Stimulated activated CD4-positive, alpha-beta T cell treated with anti-CD3 and anti-CD28 coated beads, Interleukin-4, amount 100 ng/mL, for 4 hours (primary cell): ENCODE measurements at regions not wholly inside any gene's neighbourhood (a gene's known extent, or its start where the extent isn't known, plus 50 kb on each side); places are given as distances from the start of the nearest gene placed in this dataset.
"Not testable (repeated sequence)": the region's sequence is repeated elsewhere in the genome, so short reads cannot be mapped to it uniquely, and the experiment has no call there.

Experiments used
- DNase-seq, 2 experiments: peaks; one replicate each; pipeline ENCODE4 v3.0.0-alpha.2; 2020

DNA sequence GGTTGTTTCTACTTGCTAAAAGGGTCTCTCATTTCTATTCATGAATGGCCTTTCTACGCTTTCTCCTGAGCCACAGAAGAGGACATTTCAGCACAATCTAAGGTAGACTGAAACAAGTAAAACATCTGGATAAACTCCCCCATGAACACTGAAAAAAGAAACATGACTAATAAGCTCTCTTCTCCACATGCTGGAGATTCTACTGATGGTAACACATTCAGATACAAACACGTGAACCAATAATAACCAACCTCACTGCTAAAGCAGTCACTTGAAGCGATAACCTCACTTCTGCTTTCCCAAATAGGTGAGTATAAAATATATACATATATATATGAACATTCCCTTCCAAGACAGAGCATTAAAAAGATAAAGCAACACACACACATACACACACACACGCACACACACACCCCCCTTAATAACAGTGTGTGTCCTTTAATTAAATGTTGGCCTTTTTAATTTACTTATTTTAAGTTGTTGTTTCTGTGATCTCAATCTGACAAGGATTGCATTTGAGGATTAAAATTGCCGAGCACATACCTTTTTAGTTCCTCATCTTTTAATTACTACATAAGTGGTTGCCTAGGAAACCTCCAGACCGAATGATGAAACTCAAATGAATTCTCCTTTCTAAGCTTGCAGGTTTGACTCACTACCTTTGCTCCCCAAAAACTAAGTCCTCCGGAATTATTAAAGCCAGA is 292.4 kb upstream of the KLF14 start:
- no peak for DNase-seq

DNA sequence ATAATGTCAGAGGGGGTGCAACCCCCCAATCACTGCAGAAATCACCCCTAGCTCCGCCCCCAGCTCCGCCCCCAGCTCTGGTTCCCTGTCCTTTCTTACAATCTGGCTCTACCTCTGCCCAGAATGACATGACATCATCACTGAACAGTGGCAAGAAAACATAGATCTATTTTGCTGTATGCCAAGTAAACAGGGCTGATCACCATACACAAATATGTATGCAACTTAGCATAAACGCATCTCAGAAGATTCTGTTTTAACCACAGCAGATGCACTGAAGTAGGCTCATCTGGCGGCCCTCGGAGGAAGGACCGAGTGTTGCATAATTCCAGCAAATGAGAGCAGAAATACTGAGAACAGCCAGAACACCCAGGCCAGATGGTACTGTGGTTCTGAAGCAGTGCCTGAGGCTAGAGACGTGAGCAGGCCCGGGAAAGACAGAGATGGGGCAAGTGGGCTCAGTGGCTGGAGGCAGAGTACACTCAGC is 293.3 kb upstream of the KLF14 start:
- no peak for DNase-seq

DNA sequence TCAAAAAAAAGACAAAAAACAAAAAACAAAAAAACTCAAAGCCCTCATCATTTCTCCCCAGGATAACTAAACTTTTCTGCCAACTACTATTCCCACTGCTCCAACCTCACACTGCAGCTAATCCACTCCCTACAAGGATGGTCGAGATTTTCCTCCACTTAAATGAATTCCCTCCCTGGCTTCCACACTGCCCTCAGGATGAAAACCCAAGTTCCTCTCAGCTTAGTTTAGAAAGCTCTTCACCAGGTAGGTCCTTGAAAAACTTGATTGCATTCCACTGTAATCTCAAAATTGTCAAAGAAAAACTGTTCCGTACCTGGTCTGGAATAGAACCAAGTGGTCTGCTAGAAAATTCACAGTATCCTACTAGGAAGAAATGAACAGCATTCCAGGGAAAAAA is 294.3 kb upstream of the KLF14 start:
- no peak for DNase-seq

DNA sequence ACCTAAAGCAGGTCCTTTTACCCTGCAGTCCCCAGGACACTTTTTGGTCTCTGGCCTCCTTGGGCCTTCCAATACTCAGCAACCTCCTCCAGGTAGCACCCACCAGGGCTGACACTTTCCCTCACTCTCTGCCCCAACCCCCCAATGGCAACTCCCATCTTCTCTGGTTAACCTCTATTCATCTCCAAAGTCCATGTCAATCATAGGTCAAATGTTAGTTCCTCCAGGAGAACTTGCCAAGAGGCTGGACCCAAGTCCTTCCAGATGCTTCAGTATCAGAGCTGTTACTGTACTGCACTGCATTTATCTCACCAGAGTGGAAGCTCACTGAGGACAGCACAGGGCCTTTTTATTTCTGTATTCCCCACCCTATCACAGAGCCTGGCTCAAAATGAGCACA is 295.0 kb upstream of the KLF14 start:
- no peak for DNase-seq

DNA sequence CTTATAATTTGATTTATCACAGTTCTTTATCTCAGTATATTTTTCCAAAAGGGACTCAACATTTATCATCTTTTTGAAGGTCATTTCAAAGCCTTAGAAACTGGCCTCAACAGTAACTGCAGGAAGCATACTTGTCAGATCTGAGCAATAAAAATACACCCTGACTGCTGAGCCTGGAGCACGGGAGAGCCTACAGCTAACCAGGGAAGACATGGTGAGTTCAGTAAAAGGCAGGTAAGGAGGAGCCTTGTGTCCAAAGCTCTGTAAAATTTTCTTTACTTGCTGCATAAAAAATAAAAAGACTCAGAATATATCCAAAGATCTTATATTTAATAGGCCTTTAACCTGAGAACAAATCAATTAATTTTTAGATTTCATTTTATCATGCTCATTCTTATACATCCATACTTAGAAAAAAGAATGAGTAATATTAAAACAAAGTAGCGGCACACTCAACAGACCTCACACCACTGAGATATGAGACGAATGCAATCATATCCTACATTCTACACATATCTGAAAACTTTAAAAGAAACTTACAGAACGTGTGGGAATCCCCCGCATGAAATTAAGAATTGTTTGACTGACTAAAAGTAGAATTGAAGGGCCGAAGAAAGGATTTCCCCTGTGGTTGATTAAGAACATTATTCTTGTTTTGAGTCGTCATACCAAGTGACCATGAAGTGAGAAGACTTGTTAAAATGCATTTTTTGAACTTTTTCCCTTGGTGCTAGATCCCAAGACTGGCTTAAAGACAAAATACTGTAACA is 296.4 kb upstream of the MKLN1 start:
- no peak for DNase-seq

DNA sequence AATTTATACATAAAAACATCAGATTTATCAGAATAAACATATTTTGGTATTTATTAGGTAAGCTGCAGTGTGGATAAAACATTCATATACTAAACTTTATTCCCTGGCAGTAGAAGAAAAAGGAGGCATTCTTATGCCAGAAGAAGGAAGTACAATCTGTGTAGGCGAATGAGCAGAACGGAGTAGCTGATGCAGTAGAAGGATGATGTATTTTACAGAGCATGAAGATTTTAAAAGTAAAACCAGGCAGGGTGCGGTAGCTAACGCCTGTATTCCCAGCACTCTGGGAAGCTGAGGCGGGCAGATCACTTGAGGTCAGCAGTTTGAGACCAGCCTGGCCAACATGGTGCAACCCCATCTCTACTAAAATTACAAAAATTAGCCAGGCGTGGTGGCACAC is 294.9 kb upstream of the MKLN1 start:
- no peak for DNase-seq

DNA sequence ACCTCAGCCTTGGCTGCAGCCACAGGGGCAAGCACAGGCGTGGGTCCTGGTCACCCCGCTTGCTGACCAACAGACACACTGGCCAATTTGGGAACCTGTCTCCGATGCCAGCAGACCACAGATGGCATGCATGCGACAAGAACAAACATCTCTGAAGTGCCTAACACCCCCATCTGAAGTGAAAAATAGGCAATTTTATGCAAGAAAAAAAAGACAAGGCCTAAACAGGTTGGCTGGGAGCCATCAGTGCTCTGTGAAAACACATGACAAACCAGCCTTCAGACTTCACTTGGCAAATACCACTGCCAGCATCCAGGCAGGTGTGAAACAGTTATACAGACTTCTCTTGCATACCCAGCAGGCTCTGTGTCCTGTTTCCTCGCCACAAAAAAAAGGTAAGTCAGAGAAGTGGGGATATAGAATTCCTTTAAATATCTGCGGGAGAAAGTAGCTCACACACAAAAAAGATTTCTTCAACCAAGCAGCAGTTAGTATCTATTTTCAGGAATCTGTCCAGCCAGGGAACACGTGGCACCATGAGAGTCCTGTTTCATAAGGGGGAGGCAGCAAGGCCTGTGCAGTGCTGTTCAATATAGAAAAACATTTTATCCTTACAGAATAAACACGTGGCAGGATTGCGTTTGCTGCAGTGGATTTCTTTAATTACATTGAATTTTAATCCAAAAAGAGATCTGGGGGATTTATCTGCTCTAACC is 293.4 kb upstream of the MKLN1 start:
- DNase-seq, result no peak

DNA sequence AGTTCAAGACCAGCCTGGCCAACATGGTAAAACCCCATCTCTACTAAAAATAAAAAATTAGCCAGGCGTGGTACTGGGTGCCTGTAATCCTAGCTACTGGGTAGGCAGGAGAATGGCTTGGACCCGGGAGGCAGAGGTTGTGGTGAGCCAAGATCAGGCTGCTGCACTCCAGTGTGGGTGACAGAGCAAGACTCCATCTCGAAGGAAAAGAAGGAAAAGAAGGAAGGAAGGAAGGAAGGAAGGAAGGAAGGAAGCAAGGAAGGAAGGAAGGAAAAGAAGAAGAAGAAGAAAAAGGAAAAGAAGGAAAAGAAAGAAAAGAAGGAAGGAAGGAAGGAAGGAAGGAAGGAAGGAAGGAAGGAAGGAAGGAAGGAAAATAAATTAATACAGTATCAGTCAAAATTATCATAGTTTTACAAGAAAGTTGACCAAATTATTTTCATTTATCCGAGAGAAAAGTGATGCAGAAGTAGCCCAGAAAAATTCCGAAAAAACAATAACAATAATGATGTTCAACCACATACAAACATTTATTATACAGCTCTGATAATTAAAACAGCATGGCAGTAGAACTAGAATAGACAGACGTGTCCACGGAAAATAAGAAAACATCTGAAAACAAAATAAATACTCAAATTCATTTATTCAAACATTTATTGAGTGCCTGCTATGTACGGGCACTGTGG is 292.4 kb upstream of the MKLN1 start:
- no peak for DNase-seq

DNA sequence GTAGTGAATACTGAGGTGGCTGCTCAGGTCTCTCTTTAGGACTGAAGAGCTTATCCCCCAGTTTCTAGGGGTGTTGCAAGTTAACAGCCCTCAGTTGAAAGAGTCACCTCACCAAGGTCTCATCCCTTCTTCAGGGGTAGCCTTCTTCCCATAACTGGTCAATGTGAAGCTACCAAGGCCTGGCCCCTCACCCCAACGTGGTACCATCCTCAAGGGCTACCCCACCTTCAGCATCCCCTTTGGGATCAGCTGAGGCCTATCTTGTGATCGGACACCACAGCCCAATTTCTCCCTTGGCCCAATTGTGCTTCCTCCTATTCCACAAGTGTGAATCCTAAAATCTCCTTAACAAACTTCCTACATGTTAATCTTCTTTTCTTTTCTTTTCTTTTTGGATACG is 289.5 kb upstream of the MKLN1 start:
- no peak for DNase-seq

DNA sequence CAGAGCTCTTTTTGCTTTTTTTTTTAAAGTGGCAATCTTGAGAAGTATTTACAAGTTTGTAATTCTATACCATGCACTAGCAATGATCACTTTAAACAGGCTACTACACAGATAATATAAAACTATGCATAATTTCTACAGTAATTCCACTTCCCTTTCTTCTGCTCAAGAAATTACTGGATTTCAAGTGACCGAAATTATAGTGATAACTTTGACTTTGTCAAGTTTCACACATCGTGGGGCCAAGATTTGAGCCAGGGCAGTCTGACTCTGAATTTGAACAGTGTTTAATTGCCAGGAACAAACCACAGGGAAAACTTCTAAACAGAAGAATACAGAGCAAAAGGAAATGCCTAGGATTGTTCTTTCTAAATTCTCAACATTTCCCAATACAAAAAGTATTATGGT is 288.3 kb upstream of the MKLN1 start:
- no peak for DNase-seq

DNA sequence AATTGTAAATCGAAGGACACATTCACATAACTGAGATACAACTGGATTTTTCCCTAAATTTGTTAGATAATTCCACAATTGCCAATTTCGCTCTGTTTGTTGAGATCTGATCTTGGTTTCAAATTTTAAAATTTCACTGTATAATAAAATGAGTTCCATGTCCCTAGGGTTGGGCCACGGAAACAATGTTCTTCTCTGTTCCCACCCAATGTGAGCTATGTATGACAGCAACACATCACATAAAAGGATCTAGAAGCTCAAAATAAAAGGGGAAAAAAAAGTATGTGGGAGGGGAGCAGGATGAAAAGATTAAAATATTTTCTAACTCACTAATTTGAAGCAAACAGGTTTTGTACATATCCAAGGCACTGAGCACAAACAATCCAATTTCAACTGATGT is 287.8 kb upstream of the MKLN1 start:
- DNase-seq, result no peak

DNA sequence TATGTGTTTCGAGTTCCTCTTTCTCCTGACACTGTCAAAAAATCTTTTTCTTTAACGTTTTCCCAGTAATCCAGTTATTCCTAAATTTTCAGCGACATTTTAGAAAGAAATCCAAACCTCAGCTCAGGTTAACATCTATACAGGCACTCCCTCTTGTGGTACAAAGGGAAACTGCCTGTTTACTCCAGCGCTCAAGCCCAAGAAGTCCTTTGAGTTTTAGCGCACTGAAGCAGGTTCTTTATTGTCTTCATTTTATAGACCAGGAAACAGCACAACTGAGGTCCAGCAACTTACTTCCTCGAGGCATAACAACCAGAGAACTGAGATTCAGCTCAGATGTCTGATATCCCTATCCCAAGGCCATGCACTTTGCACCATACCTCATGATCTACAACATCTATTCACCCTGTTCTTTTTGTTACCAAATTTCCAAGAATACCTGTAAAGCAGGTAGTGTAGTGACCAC is 287.2 kb upstream of the MKLN1 start:
- DNase-seq, result peak in 1 of 2 experiments; percentile 38

DNA sequence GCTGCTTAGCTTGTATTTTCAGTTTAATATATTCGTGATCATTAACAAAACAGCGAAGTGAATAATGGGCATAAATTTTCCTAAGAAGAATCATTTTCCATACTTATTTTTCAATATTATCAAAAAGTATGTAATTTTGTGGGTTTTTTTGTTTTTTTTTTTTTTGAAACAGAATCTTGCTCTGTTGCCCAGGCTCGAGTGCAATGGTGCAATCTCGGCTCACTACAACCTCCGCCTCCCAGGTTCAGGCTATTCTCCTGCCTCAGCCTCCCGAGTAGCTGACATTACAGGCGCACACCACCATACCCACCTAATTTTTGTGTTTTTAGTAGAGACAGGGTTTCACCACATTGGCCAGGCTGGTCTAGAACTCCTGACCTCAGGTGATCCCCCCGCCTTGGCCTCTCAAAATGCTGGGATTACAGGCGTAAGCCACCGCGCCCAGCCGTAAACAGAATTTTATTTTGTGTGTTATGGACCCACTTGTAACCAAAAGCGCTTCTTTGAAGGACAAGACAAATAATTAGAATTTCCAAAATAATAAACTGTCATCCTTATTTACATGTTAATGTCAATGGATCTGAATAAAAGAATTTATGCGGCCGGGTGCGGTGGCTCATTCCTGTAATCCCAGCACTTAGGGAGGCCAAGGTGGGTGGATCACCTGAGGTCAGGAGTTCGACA is 286.5 kb upstream of the MKLN1 start:
- DNase-seq, result not testable (repeated sequence)

DNA sequence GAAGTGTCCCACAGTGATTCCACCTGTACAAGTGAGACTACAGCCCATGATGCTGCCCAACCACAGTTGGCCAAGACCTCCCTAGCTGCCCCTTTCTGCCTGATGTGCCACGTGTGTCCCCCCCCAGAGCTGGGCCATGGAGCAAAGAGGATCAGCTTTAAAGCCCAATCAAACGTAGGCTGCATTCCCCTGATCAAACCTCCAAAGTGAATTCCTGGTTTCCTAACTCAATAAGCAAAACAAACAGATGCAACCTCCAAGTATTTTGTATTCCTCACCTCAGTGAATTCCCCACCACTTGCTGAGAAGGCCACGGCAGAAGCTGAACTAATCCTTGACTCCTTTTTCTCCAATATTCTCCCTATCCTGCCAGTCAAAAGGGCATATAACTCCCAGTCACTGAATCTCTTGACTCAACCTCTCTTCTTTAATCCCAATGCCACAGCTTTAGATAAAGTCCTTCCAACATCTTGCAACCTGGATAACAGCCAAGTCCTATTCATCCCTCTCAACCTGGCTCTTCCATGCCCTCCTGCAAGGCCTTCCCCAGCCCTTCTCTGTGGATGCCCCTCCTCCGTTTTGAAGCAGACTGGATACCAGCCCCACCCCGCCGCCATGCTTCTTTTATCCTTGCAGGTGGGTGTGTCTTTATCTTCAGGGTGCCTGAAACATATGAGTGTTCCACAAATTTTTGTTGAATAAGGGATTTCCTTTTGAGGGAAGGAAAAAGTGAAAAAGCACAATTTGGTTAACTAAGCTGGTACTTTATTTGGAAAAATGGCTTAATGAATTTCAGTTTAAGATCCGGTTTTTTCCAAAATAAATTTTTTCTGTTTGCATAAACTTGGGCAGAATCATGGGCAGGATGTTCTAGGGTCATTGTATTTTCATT is 285.2 kb upstream of the MKLN1 start:
- DNase-seq, result no peak

DNA sequence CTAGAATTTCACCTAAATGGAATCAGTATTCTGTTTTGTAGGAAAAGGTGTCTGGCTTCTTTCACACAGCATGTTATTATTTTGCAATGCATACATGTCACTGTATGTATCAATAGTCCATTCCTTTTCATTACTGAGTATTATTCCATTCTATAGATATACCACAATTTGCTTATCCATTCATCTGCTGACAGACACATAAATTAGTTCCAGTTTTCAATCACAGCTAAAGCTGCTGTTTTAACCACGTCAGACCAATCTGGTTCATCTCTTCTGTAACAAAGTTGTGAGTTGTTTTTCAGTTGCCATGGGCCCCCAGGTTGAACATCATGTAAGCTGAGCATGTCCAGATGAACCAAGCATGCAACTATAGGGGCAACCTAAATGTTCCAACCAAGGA is 282.1 kb upstream of the MKLN1 start:
- DNase-seq, result no peak

DNA sequence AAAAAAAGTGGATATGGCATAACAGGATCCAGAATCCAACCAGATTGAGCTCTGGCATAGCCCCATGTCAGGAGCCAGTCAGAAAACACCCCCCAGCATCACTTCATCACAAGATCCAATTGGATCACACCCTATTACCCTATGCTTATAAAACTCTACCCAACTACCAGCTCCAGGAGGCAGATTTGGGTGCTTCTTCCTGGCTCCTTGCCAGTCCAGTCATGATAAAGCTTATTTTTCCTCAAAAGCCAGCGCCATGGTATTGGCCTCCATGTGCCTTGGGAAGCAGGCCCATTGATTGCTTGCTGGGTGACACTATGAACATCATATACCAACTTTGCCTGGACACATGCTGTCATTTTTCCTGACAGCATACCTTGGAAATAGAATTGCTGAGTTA is 281.4 kb upstream of the MKLN1 start:
- no peak for DNase-seq

DNA sequence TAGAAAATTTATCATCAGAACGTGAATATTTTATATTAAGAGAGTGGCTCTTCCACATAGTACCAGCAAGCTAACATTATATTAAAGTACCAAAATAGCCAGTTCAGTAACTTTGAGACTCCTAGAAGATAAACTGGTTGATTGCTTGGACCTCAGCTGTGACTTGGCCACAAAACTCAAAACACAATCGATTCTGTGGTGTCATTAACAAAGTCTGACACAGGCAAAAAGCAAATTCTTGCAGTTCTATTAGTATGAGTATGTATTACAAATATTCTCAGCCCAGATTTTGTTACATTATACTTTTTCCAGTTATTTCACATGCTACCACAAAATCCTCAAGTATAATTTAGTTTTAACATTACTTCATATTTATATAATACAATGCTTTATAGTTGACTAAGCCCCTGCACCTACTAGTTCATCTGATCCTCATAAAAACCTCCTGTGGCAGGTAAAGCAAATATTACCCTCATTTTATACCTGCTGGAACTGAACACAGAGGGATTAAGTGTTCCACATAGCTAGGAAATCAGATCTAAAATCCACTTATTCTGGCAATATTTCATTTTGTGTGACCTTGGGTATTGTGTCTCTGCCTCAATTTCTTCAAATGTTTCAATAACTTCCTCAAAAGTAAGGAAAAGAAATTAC is 279.9 kb upstream of the MKLN1 start:
- no peak for DNase-seq

DNA sequence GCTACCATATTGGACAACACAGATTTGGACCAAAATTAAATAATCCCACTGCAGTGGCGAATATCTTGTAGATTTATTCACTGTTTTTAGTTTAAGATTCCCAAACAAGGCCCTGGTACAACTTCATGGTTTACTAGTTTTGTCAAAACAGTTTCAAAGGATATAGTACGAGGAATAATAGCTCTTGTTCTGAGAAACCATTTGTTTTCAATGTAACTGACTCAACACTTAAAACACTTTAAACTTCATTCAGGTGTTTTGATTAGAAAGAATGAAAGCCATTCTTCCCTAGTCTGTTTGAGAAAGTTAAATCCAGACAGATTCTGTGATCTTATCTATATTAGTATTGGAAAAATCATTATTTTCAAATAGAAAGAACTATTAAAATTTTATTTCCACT is 276.4 kb upstream of the MKLN1 start:
- DNase-seq, result no peak

DNA sequence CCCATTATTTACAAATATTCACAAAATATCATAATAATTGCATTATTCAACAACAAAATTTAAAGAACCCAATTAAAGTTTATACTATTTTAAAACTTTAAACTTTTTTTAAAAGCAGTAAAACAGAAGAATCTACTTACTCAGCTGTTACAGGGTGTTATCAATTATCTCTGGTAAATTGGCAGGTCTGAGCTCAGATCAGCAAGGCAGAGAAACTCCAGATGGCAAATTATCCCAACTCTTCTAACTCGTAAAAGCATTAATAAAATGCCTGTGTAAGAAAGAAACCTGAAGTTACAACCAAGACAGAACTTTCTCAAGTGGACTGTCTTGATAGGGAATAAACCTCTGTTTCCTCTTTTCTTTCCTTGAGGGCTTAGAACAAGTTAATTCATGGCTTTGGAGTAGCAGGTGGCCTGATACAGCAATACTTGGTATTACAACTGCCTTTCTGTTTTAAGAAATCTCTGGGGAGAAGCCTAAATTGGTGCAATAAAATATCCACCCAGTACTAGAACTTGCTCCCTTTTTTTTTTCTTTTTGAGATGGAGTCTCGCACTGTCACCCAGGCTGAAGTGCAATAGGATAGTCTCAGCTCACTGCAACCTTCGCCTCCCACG is 275.3 kb upstream of the MKLN1 start:
- no peak for DNase-seq

DNA sequence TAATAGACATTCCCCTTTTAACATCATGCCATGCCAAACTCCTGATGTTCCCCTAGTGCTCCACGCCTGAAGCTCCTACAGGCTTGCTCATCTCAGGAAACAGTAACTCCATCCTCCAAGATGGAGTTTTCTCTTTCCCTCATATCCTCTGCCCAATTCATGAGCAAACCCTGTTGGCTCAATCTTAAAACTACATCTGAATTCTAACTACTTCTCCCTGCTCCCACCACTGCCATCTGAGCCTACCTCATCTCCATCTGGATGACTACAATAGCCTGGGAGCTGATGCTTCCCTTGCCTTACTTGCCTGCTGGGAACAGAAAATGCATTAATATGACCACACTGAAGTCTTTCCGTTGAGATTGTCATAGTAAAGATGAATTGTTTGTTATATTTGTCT is 271.7 kb upstream of the MKLN1 start:
- no peak for DNase-seq
